ENCODE measurements at regions not wholly inside any gene's neighbourhood (a gene's known extent, or its start where the extent isn't known, plus 50 kb on each side); places are given as distances from the start of the nearest gene placed in this dataset.

DNA sequence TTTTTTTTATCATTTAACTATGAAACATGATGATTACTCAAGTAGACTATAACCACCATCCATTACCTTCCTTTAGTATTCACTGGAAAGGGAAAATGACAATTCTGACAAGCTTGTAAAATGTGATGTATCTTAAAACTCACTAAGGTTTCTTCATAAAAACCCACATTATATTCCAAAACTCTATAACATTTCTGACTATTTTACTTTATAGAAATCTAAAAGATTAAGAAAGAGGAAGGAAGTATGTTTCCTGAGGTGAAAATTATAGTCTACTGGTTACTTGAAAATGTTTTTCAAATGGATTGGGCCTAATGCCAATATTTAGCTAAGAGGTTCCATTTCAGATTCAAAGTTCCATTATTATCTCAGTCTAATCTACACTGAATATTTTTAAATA lies 1982.2 kb upstream of the C9orf72 start (continued):
- TF ChIP-seq, protein P1, sequence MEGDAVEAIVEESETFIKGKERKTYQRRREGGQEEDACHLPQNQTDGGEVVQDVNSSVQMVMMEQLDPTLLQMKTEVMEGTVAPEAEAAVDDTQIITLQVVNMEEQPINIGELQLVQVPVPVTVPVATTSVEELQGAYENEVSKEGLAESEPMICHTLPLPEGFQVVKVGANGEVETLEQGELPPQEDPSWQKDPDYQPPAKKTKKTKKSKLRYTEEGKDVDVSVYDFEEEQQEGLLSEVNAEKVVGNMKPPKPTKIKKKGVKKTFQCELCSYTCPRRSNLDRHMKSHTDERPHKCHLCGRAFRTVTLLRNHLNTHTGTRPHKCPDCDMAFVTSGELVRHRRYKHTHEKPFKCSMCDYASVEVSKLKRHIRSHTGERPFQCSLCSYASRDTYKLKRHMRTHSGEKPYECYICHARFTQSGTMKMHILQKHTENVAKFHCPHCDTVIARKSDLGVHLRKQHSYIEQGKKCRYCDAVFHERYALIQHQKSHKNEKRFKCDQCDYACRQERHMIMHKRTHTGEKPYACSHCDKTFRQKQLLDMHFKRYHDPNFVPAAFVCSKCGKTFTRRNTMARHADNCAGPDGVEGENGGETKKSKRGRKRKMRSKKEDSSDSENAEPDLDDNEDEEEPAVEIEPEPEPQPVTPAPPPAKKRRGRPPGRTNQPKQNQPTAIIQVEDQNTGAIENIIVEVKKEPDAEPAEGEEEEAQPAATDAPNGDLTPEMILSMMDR (IDR thresholded peaks at IDR 0.05 in 2 of 3, conservative IDR thresholded peaks at IDR 0.05 in 1 of 3; ENCODE audit: borderline replicate concordance in 1 of 3, insufficient read depth in 1 of 3, low read depth in 2 of 3, low read length in 2 of 3): no peak
- TF ChIP-seq SRF (IDR thresholded peaks at IDR 0.05; ENCODE audit: low read depth): no peak
- TF ChIP-seq, protein P2, sequence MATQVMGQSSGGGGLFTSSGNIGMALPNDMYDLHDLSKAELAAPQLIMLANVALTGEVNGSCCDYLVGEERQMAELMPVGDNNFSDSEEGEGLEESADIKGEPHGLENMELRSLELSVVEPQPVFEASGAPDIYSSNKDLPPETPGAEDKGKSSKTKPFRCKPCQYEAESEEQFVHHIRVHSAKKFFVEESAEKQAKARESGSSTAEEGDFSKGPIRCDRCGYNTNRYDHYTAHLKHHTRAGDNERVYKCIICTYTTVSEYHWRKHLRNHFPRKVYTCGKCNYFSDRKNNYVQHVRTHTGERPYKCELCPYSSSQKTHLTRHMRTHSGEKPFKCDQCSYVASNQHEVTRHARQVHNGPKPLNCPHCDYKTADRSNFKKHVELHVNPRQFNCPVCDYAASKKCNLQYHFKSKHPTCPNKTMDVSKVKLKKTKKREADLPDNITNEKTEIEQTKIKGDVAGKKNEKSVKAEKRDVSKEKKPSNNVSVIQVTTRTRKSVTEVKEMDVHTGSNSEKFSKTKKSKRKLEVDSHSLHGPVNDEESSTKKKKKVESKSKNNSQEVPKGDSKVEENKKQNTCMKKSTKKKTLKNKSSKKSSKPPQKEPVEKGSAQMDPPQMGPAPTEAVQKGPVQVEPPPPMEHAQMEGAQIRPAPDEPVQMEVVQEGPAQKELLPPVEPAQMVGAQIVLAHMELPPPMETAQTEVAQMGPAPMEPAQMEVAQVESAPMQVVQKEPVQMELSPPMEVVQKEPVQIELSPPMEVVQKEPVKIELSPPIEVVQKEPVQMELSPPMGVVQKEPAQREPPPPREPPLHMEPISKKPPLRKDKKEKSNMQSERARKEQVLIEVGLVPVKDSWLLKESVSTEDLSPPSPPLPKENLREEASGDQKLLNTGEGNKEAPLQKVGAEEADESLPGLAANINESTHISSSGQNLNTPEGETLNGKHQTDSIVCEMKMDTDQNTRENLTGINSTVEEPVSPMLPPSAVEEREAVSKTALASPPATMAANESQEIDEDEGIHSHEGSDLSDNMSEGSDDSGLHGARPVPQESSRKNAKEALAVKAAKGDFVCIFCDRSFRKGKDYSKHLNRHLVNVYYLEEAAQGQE (IDR thresholded peaks at IDR 0.05; ENCODE audit: low read depth): no peak

DNA sequence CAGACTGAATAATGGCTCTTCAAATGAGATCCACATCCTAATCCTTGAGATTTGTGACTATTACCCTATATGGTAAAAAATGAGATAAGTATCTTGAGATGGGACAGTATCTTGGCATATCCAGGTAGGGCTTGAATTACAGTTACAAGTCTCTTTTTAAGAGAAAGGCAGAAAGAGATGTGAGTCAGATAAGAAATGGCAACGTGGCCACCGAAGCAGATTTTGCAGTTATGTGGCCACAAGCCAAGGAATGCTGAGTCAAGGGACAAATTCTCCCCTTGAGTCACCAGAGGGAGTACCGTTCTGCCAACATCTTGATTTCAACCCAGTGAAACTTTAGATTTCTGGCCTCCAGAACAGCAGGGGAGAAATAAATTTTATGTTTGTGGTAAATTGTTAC lies 1983.0 kb upstream of the C9orf72 start:
- Histone ChIP-seq H3K9me3 (ENCODE audit: control insufficient read depth in 1 of 2, insufficient read depth in 1 of 2, low read depth in 1 of 2, low read length in 2 of 2) (no peaks in the 10 kb centered on the region; a peak in 1 of 4 replicates), H3K4me3 (replicated peaks in 1 of 2; ENCODE audit: low read depth in 1 of 2, low read length in 2 of 2) (no peak overlapping the region), H3K9me2 (ENCODE audit: insufficient read depth) (no peaks in the 10 kb centered on the region), H3K79me2 (ENCODE audit: insufficient read depth, low read length) (no peaks in the 10 kb centered on the region), H3K36me3 (ENCODE audit: control insufficient read depth in 1 of 2, insufficient read depth in 2 of 2, low read length in 2 of 2) (no peaks in the 10 kb centered on the region), H3K9ac (ENCODE audit: low read length) (no peak overlapping the region), H3K27me3 (ENCODE audit: insufficient read depth, low read length) (no peaks in the 10 kb centered on the region), H3K4me1 (ENCODE audit: control insufficient read depth in 1 of 2, insufficient read depth in 2 of 2, low read length in 2 of 2) (0 out of 4 replicates have a peak, but pooled peaks cover 0 to 3% of the 10 kb centered on the region in 2 experiments), H4K20me1 (ENCODE audit: insufficient read depth) (no peaks in the 10 kb centered on the region), H3K4me2 (ENCODE audit: low read length) (no peak overlapping the region), H3K27ac (ENCODE audit: low read depth, low read length) (no peak overlapping the region), H2AFZ (ENCODE audit: low read depth, low read length, poor library complexity, severe bottlenecking) (no peak overlapping the region)
- intact Hi-C loops (cut with micrococcal nuclease): no loop called here
- ATAC-seq (no peak), DNase-seq (ENCODE audit: low read depth, low spot score) (no peak)
- BruUV-seq (replicated peaks): no TSS peak
- no peak for TF ChIP-seq EGR1 (IDR thresholded peaks at IDR 0.05; ENCODE audit: low read depth)
- TF ChIP-seq FOSL1 (IDR thresholded peaks at IDR 0.05; ENCODE audit: low read depth): no peak
- no peak for TF ChIP-seq SRF (IDR thresholded peaks at IDR 0.05; ENCODE audit: low read depth)
- TF ChIP-seq POLR2A (IDR thresholded peaks at IDR 0.05; ENCODE audit: borderline replicate concordance, extremely low read depth, insufficient read depth, insufficient read length): no peak
- TF ChIP-seq ELF1 (IDR thresholded peaks at IDR 0.05; ENCODE audit: borderline replicate concordance, low read depth): no peak
- TF ChIP-seq, protein P3, sequence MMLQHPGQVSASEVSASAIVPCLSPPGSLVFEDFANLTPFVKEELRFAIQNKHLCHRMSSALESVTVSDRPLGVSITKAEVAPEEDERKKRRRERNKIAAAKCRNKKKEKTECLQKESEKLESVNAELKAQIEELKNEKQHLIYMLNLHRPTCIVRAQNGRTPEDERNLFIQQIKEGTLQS (IDR thresholded peaks at IDR 0.05): no peak
- TF ChIP-seq EZH2phosphoT487 (IDR thresholded peaks at IDR 0.05; ENCODE audit: borderline replicate concordance): no peak
- no peak for TF ChIP-seq CEBPB (IDR thresholded peaks at IDR 0.05; ENCODE audit: low read depth)
- TF ChIP-seq, protein P2 (IDR thresholded peaks at IDR 0.05; ENCODE audit: low read depth): no peak
- TF ChIP-seq JUND (IDR thresholded peaks at IDR 0.05): no peak
- no peak for TF ChIP-seq POLR2AphosphoS5 (IDR thresholded peaks at IDR 0.05; ENCODE audit: low read depth, low read length)
- no peak for TF ChIP-seq SIN3A (IDR thresholded peaks at IDR 0.05; ENCODE audit: low read depth)
- no peak for TF ChIP-seq ZFX (IDR thresholded peaks at IDR 0.05)
- POLR2A ChIA-PET: no interaction called here
- RAD21 ChIA-PET (ENCODE audit: low non-redundant PET in 1 of 2, low total read pairs in 2 of 2, uncharacterized antibody in 2 of 2, unreplicated experiment in 2 of 2): no interaction called here
- CTCF ChIA-PET: no interaction called here
